HEK293T (cell line): ENCODE measurements at regions not wholly inside any gene's neighbourhood (a gene's known extent, or its start where the extent isn't known, plus 50 kb on each side); places are given as distances from the start of the nearest gene placed in this dataset.

Experiments used
- CTCF ChIA-PET: fragments of 350-600 bp; formaldehyde crosslinking; extraction: SDS; loops from one replicate; lab custom pipeline; 2021; ENCODE audit warnings: antibody characterized with exemption, inconsistent platforms; lab: Yijun Ruan, JAX
- POLR2A ChIA-PET: fragments of 350-600 bp; formaldehyde crosslinking; extraction: SDS; loops from one replicate; lab custom pipeline; 2020; ENCODE audit warnings: antibody characterized with exemption, inconsistent platforms; lab: Yijun Ruan, JAX
- DNase-seq: peaks from one replicate; pipeline ENCODE4 v3.0.0; 2012; ENCODE audit warnings: mixed read lengths; ENCODE audit errors: extremely low spot score
- ARNT ChIP-seq: fragments of 450-650 bp; IDR thresholded peaks from 2 replicates; pipeline ENCODE4 v1.6.1; 2017; ENCODE audit warnings: mild to moderate bottlenecking
- BHLHE40 ChIP-seq: fragments of 450-650 bp; IDR thresholded peaks from 2 replicates; pipeline ENCODE4 v1.6.1; 2016; ENCODE audit warnings: mild to moderate bottlenecking, moderate library complexity, borderline replicate concordance
- CTBP1 ChIP-seq: fragments of 450-650 bp; IDR thresholded peaks from 2 replicates; pipeline ENCODE4 v1.6.1; 2016; ENCODE audit warnings: borderline replicate concordance
- ELF4 ChIP-seq: fragments of 450-650 bp; IDR thresholded peaks from 2 replicates; pipeline ENCODE4 v1.6.1; 2017; ENCODE audit warnings: antibody characterized with exemption
- FOXA1 ChIP-seq: fragments of 450-650 bp; IDR thresholded peaks from 2 replicates; pipeline ENCODE4 v1.6.1; 2016; ENCODE audit warnings: mild to moderate bottlenecking
- FOXK2 ChIP-seq: fragments of 450-650 bp; IDR thresholded peaks from 2 replicates; pipeline ENCODE4 v1.6.1; 2016; ENCODE audit warnings: mild to moderate bottlenecking
- FOXM1 ChIP-seq: fragments of 450-650 bp; IDR thresholded peaks from 2 replicates; pipeline ENCODE4 v1.6.1; 2017; ENCODE audit warnings: mild to moderate bottlenecking, borderline replicate concordance
- HDGF ChIP-seq: fragments of 450-650 bp; IDR thresholded peaks from 2 replicates; pipeline ENCODE4 v1.6.1; 2017; ENCODE audit warnings: antibody characterized with exemption, borderline replicate concordance
- L3MBTL2 ChIP-seq: fragments of 450-650 bp; conservative IDR thresholded peaks from 2 replicates; pipeline ENCODE4 v1.6.1; 2016; ENCODE audit warnings: mild to moderate bottlenecking
- LEF1 ChIP-seq: fragments of 450-650 bp; IDR thresholded peaks from 2 replicates; pipeline ENCODE4 v1.6.1; 2017; ENCODE audit warnings: mild to moderate bottlenecking, borderline replicate concordance
- NFRKB ChIP-seq: fragments of 450-650 bp; IDR thresholded peaks from 2 replicates; pipeline ENCODE4 v1.6.1; 2016; ENCODE audit warnings: mild to moderate bottlenecking, moderate library complexity
- SP1 ChIP-seq: fragments of 450-650 bp; IDR thresholded peaks from 2 replicates; pipeline ENCODE4 v1.6.1; 2017
- SUZ12 ChIP-seq: fragments of 450-650 bp; IDR thresholded peaks from 2 replicates; pipeline ENCODE4 v1.6.1; 2016; ENCODE audit warnings: mild to moderate bottlenecking
- TARDBP ChIP-seq: fragments of 450-650 bp; IDR thresholded peaks from 2 replicates; pipeline ENCODE4 v1.6.1; 2016
- ZNF384 ChIP-seq: fragments of 450-650 bp; IDR thresholded peaks from 2 replicates; pipeline ENCODE4 v1.6.1; 2016
- TF ChIP-seq, protein P1 (sequence below): fragments of 450-650 bp; IDR thresholded peaks from 2 replicates; pipeline ENCODE4 v1.6.1; 2016

DNA sequence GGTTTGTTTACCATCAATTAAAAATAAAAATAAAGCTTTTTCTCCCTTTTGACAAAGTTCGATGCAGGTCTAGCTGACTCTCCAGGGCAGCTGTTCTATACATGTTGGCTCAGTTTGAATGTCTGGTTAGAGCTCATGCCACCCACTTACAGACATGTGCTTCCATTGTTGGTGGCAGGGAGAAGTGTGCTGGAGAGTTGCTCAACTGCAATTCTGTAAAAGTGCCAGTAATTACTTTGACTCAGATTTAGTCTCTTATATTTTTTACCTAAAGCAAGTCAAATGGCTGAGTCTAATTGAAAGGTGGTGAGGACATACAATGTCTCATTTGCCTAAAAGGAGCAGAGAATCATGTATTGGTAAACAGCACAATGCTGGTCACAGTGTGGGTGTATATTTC, 609.1 kb upstream of the SYT4 start:
- no peak for TF ChIP-seq CTBP1
- no peak for TF ChIP-seq SP1
- TF ChIP-seq TARDBP, result no peak
- no peak for TF ChIP-seq FOXK2
- no peak for TF ChIP-seq NFRKB
- no peak for TF ChIP-seq HDGF
- no peak for TF ChIP-seq FOXA1
- TF ChIP-seq SUZ12, result no peak
- no peak for TF ChIP-seq FOXM1
- TF ChIP-seq LEF1, result no peak
- TF ChIP-seq ARNT, result no peak
- TF ChIP-seq, protein P1, sequence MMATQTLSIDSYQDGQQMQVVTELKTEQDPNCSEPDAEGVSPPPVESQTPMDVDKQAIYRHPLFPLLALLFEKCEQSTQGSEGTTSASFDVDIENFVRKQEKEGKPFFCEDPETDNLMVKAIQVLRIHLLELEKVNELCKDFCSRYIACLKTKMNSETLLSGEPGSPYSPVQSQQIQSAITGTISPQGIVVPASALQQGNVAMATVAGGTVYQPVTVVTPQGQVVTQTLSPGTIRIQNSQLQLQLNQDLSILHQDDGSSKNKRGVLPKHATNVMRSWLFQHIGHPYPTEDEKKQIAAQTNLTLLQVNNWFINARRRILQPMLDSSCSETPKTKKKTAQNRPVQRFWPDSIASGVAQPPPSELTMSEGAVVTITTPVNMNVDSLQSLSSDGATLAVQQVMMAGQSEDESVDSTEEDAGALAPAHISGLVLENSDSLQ, result no peak
- ChIA-PET POLR2A (no interaction called here), CTCF (no interaction called here)
- DNase-seq, result no peak

DNA sequence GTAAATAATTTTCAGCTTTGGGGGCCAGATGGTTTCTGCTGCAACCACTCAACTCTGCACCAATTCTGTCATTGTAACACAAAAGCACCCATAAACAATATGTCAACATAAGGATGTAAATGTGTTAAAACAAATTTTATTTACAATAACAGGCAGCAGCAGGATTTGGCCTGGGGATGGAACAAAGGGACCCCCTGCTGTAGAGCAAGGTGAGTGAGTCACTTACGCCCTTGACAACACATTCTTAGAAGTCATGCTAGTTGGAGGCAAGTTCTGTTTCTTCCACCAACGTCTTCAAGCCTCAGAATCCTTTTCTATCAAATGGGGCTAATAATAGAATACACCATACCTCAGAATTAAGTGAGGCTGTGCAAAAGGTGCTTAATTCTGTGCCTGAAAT, 610.2 kb upstream of the SYT4 start:
- DNase-seq, result no peak
- CTCF ChIA-PET, result no interaction called here
- POLR2A ChIA-PET, result no interaction called here
- TF ChIP-seq LEF1 (no peak), SUZ12 (no peak), FOXK2 (no peak), NFRKB (no peak), ZNF384 (no peak), FOXM1 (no peak)

DNA sequence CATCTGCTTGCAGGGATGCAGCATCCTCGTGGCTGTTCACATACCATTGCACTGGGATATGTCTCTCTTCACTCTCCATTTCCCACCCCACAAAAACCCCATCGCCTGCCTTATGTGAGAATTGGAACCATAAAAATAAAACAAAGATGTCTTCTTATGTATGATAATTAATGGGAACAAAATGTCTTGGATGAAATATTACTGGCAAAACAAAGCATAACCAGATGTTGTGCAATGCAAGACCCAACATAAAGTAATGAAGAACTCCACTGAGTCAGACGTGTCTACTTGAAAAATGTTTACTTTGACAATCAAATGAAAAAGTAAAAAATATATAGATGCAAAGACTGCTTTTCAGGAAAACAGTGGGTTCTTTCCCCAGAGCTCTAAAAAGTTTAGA, 611.3 kb upstream of the SYT4 start:
- ChIA-PET CTCF (no interaction called here), POLR2A (no interaction called here)
- TF ChIP-seq, protein P1, result no peak
- TF ChIP-seq SUZ12 (no peak), TARDBP (no peak), CTBP1 (no peak), NFRKB (no peak), HDGF (no peak), BHLHE40 (no peak), L3MBTL2 (no peak), SP1 (no peak), FOXK2 (no peak), FOXA1 (no peak), FOXM1 (no peak), LEF1 (no peak), ZNF384 (no peak), ELF4 (no peak)
- no peak for DNase-seq

DNA sequence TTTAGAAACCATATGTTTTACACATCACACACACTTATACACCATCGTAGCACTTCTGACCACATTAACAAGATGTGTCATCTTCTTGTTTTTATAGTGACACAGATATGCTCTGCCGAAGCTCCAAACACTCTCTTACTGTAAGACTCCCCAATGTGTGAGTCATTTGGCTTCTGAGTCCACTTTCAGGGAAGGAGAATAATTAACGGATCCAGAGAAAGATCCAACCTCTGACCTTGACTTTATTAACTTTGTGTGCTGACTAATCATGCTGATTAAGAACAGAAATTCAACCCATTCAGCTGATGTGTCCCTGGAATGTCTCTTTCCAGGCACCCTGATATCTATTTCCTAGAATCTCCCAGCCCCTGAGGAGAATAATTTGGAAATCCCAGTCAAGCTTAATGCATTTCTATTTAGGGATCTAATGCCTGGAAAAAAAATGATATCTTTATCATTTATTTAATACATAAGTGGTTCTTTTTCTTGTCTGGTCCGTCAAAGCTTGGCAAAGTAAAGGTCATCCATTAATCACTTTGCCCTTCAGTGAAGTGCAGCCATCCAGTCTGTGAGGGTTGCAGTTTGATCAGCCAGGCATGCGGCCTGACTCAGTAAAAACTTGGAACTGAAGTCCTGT, 615.8 kb upstream of the SYT4 start:
- CTCF ChIA-PET, result no interaction called here
- TF ChIP-seq SP1 (no peak), TARDBP (no peak), ZNF384 (no peak), FOXK2 (no peak), L3MBTL2 (no peak), CTBP1 (no peak), LEF1 (no peak), ELF4 (no peak), FOXM1 (no peak)
- TF ChIP-seq, protein P1, result no peak
- POLR2A ChIA-PET, result interaction anchor here (0.6 kb wide), 1 partner anchor 149 kb away, joined by 4 read pairs; no protein-coding TSS in a partner anchor
- DNase-seq, result no peak

DNA sequence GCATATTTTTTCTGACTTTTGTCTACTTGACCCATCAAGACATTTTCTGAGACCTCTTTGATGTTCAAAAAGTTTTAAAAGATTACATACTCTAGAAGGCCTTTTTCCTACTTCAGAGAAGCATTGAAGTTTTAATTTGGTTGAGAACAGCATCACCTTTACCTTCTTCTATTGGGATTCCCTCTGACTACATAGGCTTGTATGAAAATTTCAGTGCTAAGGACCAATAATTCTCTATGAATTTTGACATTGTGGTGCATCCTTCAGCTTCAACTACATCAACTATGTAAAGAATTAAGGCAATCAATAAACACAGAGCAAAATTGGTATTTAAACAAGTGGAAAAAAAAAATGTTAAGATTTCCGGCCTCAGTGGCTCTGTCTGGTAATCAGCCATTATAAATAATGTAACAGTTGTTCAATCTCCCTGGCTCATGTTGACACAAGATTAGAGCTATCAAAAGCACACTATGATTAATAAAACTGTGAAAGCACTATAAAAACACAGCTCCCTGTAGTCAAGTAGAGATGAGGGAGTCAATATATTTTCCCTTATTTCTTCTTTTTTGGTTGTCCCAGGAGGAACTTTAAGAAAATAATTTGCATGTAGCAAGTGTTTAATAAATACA, 627.0 kb upstream of the SYT4 start:
- no peak for TF ChIP-seq HDGF
- TF ChIP-seq LEF1, result no peak
- TF ChIP-seq ZNF384, result no peak
- TF ChIP-seq SP1, result no peak
- no peak for TF ChIP-seq FOXK2
- TF ChIP-seq FOXA1, result no peak
- TF ChIP-seq ARNT, result no peak
- no peak for TF ChIP-seq SUZ12
- no peak for TF ChIP-seq L3MBTL2
- TF ChIP-seq NFRKB, result no peak
- no peak for TF ChIP-seq FOXM1
- TF ChIP-seq ELF4, result no peak
- TF ChIP-seq, protein P1, result no peak
- no peak for TF ChIP-seq TARDBP
- TF ChIP-seq CTBP1, result no peak
- TF ChIP-seq BHLHE40, result no peak
- POLR2A ChIA-PET, result no interaction called here
- no peak for DNase-seq
- CTCF ChIA-PET, result interaction anchor here (0.7 kb wide), 1 partner anchor 38 kb away, joined by 3 read pairs; no protein-coding TSS in a partner anchor
